ENCODE measurements at regions not wholly inside any gene's neighbourhood (a gene's known extent, or its start where the extent isn't known, plus 50 kb on each side); places are given as distances from the start of the nearest gene placed in this dataset.

- DNase-seq: no peak
These were observed 486.7 kb upstream of the SALL1 start for GRCh38 chr16:51637770-51638094.

GRCh38 chr16:51636920-51637769 lies 486.1 kb upstream of the SALL1 start:
- no peak for DNase-seq

GRCh38 chr16:51635181-51635580 lies 484.1 kb upstream of the SALL1 start:
- DNase-seq: no peak

GRCh38 chr16:51630076-51630475 lies 479.0 kb upstream of the SALL1 start:
- no peak for DNase-seq

- no peak for DNase-seq
These were observed 478.5 kb upstream of the SALL1 start for GRCh38 chr16:51629576-51629975.

- no peak for DNase-seq
These were observed 473.2 kb upstream of the SALL1 start for GRCh38 chr16:51624080-51624775.

GRCh38 chr16:51621610-51622009 lies 470.5 kb upstream of the SALL1 start:
- DNase-seq: no peak

GRCh38 chr16:51615141-51615540 lies 464.1 kb upstream of the SALL1 start:
- no peak for DNase-seq

- no peak for DNase-seq
These were observed 456.2 kb upstream of the SALL1 start for GRCh38 chr16:51607201-51607651.

- DNase-seq: no peak
These were observed 445.2 kb upstream of the SALL1 start for GRCh38 chr16:51596247-51596646.

- no peak for DNase-seq
These were observed 441.6 kb upstream of the SALL1 start for GRCh38 chr16:51592535-51593300.

GRCh38 chr16:51592001-51592501 lies 441.0 kb upstream of the SALL1 start:
- DNase-seq: peak in 1 of 2 experiments; percentile 29

- no peak for DNase-seq
These were observed 440.4 kb upstream of the SALL1 start for GRCh38 chr16:51591480-51591879.

GRCh38 chr16:51579652-51580360 lies 428.7 kb upstream of the SALL1 start:
- DNase-seq: no peak

- peak; percentile 74 to 81 for DNase-seq
These were observed 426.7 kb upstream of the SALL1 start for GRCh38 chr16:51577621-51578303.

- no peak for DNase-seq
These were observed 425.6 kb upstream of the SALL1 start for GRCh38 chr16:51576498-51577195.

GRCh38 chr16:51573191-51573590 lies 422.1 kb upstream of the SALL1 start:
- DNase-seq: no peak

GRCh38 chr16:51569203-51569931 lies 418.3 kb upstream of the SALL1 start:
- DNase-seq: no peak

- DNase-seq: no peak
These were observed 416.8 kb upstream of the SALL1 start for GRCh38 chr16:51567911-51568310.

- no peak for DNase-seq
These were observed 414.1 kb upstream of the SALL1 start for GRCh38 chr16:51565184-51565583.

GRCh38 chr16:51562891-51563290 lies 411.8 kb upstream of the SALL1 start:
- no peak for DNase-seq

Data from NCI-H526 (cell line).